BE2C (cell line): ENCODE measurements at regions not wholly inside any gene's neighbourhood (a gene's known extent, or its start where the extent isn't known, plus 50 kb on each side); places are given as distances from the start of the nearest gene placed in this dataset.
"Not testable (repeated sequence)": the region's sequence is repeated elsewhere in the genome, so short reads cannot be mapped to it uniquely, and the experiment has no call there.

ENCODE experiments used
- DNase-seq: peaks from one replicate; pipeline ENCODE4 v3.0.0-alpha.2; 2020
- H3K27me3 ChIP-seq: fragments of 250-450 bp; sonication (Bioruptor Pico); 2 replicates; pipeline ENCODE4 v1.5.1; 2020; ENCODE audit warnings: mild to moderate bottlenecking
- H3K36me3 ChIP-seq: fragments of 250-450 bp; sonication (Bioruptor Pico); 2 replicates; pipeline ENCODE4 v1.5.1; 2020; ENCODE audit warnings: mild to moderate bottlenecking
- H3K4me1 ChIP-seq: fragments of 250-450 bp; sonication (Bioruptor Pico); 2 replicates; pipeline ENCODE4 v1.5.1; 2020
- H3K4me3 ChIP-seq: 2 replicates; pipeline ENCODE4 v1.5.1; 2011; ENCODE audit warnings: low read depth, low read length
- H3K9me3 ChIP-seq: fragments of 250-450 bp; sonication (Bioruptor Pico); 2 replicates; pipeline ENCODE4 v1.5.1; 2020
- TF ChIP-seq, protein P1 (sequence below): IDR thresholded peaks from 2 replicates; pipeline ENCODE4 v1.5.1; 2012; ENCODE audit warnings: mild to moderate bottlenecking, low read depth, low read length

DNA sequence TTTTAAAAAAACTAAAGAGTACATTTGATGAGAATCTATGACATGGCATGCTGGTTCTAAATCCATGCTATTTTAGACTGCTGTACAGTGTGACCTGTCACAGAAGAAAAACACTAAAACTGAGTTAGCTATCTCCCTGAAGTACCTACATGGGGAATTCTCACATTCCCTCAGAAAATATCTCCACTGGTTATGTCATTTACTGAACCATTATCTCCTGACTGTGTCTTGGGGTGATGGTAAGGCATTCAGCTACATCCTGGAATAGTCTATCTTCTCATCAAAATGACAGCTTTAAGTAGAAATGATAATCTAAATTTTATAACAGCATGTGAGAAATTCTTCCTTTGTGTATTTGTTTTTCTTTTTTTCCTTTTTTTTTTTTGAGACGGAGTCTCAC is 172.1 kb upstream of the HTR1E start:
- H3K4me3 ChIP-seq, result no peak overlapping the region
- DNase-seq, result no peak
- H3K4me1 ChIP-seq, result no peaks in the 10 kb centered on the region
- H3K27me3 ChIP-seq, result no peaks in the 10 kb centered on the region
- H3K9me3 ChIP-seq, result peaks cover 8% of the 10 kb centered on the region; the same call in 1 of the 2 replicates
- H3K36me3 ChIP-seq, result no peaks in the 10 kb centered on the region
- TF ChIP-seq, protein P1, sequence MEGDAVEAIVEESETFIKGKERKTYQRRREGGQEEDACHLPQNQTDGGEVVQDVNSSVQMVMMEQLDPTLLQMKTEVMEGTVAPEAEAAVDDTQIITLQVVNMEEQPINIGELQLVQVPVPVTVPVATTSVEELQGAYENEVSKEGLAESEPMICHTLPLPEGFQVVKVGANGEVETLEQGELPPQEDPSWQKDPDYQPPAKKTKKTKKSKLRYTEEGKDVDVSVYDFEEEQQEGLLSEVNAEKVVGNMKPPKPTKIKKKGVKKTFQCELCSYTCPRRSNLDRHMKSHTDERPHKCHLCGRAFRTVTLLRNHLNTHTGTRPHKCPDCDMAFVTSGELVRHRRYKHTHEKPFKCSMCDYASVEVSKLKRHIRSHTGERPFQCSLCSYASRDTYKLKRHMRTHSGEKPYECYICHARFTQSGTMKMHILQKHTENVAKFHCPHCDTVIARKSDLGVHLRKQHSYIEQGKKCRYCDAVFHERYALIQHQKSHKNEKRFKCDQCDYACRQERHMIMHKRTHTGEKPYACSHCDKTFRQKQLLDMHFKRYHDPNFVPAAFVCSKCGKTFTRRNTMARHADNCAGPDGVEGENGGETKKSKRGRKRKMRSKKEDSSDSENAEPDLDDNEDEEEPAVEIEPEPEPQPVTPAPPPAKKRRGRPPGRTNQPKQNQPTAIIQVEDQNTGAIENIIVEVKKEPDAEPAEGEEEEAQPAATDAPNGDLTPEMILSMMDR, result no peak

DNA sequence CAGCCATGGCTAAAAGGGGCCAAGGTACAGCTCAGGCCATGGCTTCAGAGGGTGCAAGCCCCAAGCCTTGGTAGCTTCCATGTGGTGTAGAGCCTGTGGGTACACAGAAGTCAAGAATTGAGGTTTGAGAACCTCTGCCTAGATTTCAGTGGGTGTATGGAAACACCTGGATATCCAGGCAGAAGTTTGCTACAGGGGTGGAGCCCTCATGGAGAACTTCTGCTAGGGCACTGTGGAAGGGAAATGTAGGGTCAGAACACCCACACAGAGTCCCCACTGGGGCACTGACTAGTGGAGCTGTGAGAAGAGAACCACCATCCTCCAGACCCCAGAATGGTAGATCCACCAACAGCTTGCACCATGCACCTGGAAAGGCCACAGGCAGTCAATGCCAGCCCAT is 177.4 kb upstream of the HTR1E start:
- H3K27me3 ChIP-seq, H3K4me3 ChIP-seq, H3K9me3 ChIP-seq, H3K36me3 ChIP-seq, DNase-seq, H3K4me1 ChIP-seq: not testable (repeated sequence)

DNA sequence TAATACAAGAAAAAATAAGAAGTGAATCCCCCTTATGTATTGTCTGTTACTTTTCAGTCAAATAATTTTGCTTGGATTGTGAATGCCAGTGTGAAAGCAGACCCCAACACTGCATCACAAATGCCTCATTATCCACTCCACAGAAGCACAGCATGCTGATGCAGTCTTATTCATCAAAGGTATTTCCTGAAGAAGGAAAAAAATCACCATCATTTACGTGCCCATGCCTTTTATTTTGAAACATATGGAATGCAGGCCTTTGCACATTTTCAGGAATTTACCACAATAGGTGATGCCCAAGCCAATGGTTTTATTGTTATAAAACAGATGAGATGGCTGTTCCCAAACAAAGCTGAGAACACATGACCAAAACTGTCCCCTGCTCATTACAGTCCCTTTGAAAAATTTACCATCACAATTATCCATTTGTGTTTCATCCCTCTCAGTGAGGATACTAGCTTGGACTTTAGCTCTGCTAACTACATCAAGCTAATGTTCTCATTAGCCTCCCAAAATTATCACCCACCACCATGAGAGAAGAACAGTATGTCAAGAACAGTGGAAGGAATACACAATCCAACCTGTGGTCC is 180.6 kb upstream of the HTR1E start:
- TF ChIP-seq, protein P1, result no peak
- no peaks in the 10 kb centered on the region for H3K27me3 ChIP-seq
- no peak for DNase-seq

DNA sequence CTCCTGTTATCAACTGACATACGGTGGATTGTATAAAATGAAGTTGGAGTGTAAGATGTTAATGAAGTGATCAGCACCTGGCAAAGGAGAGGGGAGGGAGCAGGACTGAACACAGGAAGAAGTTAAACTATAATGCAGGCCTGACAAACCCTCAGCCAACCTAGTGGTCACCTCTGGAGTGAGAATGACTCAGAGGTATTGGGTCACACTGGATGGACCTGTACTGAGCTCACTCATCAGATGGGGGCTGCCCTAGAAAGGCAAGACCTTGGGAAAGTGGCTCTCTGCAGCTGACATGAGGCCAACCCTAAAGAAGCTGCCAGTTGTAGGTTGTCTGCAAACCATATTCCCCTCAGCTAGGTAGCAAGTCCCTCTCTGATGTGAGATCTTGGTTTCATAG is 193.3 kb upstream of the HTR1E start:
- DNase-seq, result no peak
- TF ChIP-seq, protein P1, result no peak
- no peaks in the 10 kb centered on the region for H3K9me3 ChIP-seq

More for the DNA sequence above, 180.6 kb upstream of the HTR1E start:
- Histone ChIP-seq H3K4me1 (no peaks in the 10 kb centered on the region), H3K36me3 (no peaks in the 10 kb centered on the region), H3K9me3 (peaks cover 5% of the 10 kb centered on the region; the same call in 1 of the 2 replicates), H3K4me3 (no peak overlapping the region)

DNA sequence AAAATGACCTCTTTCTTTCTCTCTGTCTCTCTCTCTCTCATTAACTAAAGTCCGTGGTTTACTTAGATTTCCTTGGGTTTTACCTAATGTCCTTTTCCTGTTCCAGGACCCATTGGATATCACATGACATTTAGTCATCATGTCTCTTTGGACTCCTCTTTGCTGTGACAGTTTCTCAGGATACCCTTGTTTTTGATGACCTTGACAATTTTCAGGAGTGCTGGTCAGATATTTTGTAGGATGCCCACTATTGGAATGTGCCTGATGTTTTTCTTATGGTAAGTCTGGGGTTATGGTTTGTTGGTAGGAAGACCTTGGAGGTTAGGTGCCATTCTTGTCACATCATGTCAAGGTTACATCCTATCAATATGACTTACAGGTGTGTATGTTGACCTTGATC is 199.2 kb upstream of the HTR1E start:
- Histone ChIP-seq H3K4me3 (no peak overlapping the region), H3K27me3 (no peaks in the 10 kb centered on the region), H3K9me3 (no peaks in the 10 kb centered on the region), H3K36me3 (no peaks in the 10 kb centered on the region), H3K4me1 (no peaks in the 10 kb centered on the region)
- TF ChIP-seq, protein P1, result no peak
- DNase-seq, result no peak

More for the DNA sequence above, 193.3 kb upstream of the HTR1E start:
- H3K27me3 ChIP-seq, result no peaks in the 10 kb centered on the region
- H3K4me3 ChIP-seq, result no peak overlapping the region
- no peaks in the 10 kb centered on the region for H3K36me3 ChIP-seq
- H3K4me1 ChIP-seq, result no peaks in the 10 kb centered on the region

DNA sequence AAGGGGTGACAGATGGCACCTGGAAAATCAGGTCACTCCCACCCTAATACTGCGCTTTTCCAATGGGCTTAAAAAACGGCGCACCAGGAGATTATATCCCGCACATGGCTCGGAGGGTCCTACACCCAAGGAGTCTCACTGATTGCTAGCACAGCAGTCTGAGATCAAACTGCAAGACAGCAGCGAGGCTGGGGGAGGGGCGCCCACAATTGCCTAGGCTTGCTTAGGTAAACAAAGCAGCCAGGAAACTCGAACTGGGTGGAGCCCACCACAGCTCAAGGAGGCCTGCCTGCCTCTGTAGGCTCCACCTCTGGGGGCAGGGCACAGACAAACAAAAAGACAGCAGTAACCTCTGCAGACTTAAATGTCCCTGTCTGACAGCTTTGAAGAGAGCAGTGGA is 205.7 kb upstream of the HTR1E start:
- not testable (repeated sequence) for H3K36me3 ChIP-seq, DNase-seq, H3K4me3 ChIP-seq, H3K9me3 ChIP-seq, H3K4me1 ChIP-seq, H3K27me3 ChIP-seq

DNA sequence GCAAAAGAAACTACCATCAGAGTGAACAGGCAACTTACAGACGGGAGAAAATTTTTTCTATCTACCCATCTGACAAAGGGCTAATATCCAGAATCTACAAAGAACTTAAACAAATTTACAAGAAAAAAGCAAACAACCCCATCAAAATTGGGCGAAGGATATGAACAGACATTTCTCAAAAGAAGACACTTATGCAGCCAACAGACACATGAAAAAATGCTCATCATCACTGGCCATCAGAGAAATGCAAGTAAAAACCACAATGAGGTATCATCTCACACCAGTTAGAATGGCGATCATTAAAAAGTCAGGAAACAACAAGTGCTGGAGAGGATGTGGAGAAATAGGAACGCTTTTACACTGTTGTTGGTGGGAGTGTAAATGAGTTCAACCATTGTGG is 206.6 kb upstream of the HTR1E start:
- H3K4me1 ChIP-seq, H3K4me3 ChIP-seq, H3K9me3 ChIP-seq, DNase-seq, H3K36me3 ChIP-seq, H3K27me3 ChIP-seq: not testable (repeated sequence)

DNA sequence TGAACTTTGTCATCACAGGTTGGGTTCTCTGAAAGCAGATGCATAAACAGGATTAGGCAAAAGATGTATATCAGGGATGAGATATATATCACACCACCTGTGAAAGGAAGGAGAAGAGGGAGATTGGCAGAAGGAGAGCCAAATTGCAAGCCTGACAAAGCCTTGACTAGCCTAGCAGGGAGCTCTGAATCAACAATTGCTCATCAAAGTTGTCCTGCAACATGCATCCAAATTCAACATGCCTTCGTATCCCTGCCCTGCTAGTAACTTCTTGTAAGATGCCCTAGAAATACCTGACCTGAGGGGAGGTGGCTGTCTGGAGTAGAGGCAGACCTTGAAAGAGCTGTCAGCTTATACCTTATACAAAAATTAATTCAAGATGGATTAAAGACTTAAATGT is 207.1 kb upstream of the HTR1E start:
- DNase-seq, result no peak
- no peaks in the 10 kb centered on the region for H3K36me3 ChIP-seq
- H3K27me3 ChIP-seq, result no peaks in the 10 kb centered on the region
- H3K4me3 ChIP-seq, result no peak overlapping the region
- no peaks in the 10 kb centered on the region for H3K4me1 ChIP-seq
- H3K9me3 ChIP-seq, result no peaks in the 10 kb centered on the region
- TF ChIP-seq, protein P1, result no peak
